Inflammatory macrophage (primary cell): ENCODE measurements at regions not wholly inside any gene's neighbourhood (a gene's known extent, or its start where the extent isn't known, plus 50 kb on each side); places are given as distances from the start of the nearest gene placed in this dataset.

Experiments used
- DNase-seq, 2 donors: peaks; one replicate each; pipeline ENCODE4 v3.0.0-alpha.2; 2020 to 2022

- DNase-seq, result no peak
Observed at GRCh38 chr20:1711266-1711665, 53.7 kb upstream of the SIRPG start.

- no peak for DNase-seq
Observed at GRCh38 chr20:1710484-1710883, 52.9 kb upstream of the SIRPG start.

- peak; percentile 24 to 27 for DNase-seq
Observed at GRCh38 chr20:1707588-1708449, 50.2 kb upstream of the SIRPG start.
